WI38 (cell line): ENCODE measurements at regions not wholly inside any gene's neighbourhood (a gene's known extent, or its start where the extent isn't known, plus 50 kb on each side); places are given as distances from the start of the nearest gene placed in this dataset.

ENCODE experiments used
- H3K4me3 ChIP-seq: 2 replicates; pipeline ENCODE4 v1.5.1; 2011; ENCODE audit warnings: low read depth, mild to moderate bottlenecking, control low read depth, low read length
- CTCF ChIP-seq: IDR thresholded peaks from 2 replicates; pipeline ENCODE4 v1.5.1; 2012; ENCODE audit warnings: low read depth, mild to moderate bottlenecking, control low read depth, low read length

DNA sequence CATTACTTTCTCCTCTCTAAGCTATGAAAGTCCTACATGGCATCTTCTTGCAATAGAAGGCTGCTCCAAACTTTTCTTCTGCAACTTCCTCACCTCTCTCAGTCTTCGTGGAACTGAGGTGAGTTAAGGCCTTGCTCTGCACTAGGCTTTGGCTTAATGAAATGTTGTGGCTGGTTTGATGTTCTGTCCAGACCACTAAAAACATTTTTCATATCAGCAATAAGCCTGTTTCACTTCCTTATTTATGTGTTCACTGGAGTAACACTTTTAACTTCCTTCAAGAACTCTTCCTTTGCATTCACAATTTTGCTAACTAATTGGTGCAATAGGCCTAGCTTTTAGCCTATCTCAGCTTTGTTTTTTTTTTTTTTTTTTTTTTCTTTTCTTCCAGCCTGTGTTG is 335.3 kb upstream of the NECTIN3 start:
- TF ChIP-seq CTCF = no peak
- H3K4me3 ChIP-seq = no peak overlapping the region

DNA sequence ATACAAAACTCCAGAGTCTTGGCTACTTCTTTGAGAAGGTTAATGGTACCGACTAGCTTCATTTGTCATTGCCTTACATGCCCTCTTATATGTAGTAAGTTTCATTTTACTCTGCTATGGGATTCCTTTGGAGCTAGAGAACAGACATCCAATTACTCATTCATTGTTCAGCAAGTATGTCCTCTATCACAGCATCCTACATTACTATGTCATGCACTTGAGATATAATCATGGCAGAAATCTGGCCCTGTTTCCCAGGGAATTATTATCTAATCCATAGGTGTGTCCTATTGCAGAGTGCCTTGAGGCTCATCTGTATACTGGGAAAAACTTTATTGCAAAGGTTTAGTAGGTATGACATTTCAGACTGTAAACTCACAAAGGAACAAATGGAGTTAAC is 333.1 kb upstream of the NECTIN3 start:
- no peak overlapping the region for H3K4me3 ChIP-seq
- no peak for TF ChIP-seq CTCF

DNA sequence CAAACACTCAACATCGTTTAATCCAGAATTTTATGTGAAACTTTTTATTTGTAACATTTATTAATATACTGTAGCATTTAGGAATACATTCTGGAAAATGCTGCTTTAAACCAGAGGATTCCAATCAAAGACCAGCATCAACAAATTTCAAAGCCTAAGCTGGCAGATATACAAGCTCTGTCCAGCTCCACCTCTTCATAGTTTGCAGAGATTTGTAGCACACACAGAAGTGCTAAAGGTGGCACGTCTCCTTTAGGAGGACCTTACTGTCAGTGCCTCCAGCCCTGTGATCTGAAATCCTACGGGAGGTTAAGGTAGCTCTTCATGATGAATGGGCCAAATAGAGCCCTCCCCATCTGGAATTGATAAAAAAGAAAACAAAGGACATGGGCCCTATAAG is 329.7 kb upstream of the NECTIN3 start:
- no peak for TF ChIP-seq CTCF
- H3K4me3 ChIP-seq = no peak overlapping the region

- no peak for TF ChIP-seq CTCF
- no peak overlapping the region for H3K4me3 ChIP-seq
These were observed 328.4 kb upstream of the NECTIN3 start for GRCh38 chr3:110743202-110743601.

GRCh38 chr3:110743984-110744383 is 327.6 kb upstream of the NECTIN3 start:
- no peak overlapping the region for H3K4me3 ChIP-seq
- TF ChIP-seq CTCF = no peak

GRCh38 chr3:110744723-110745122 is 326.9 kb upstream of the NECTIN3 start:
- no peak for TF ChIP-seq CTCF
- no peak overlapping the region for H3K4me3 ChIP-seq

GRCh38 chr3:110749006-110749405 is 322.6 kb upstream of the NECTIN3 start:
- H3K4me3 ChIP-seq = no peak overlapping the region
- no peak for TF ChIP-seq CTCF

DNA sequence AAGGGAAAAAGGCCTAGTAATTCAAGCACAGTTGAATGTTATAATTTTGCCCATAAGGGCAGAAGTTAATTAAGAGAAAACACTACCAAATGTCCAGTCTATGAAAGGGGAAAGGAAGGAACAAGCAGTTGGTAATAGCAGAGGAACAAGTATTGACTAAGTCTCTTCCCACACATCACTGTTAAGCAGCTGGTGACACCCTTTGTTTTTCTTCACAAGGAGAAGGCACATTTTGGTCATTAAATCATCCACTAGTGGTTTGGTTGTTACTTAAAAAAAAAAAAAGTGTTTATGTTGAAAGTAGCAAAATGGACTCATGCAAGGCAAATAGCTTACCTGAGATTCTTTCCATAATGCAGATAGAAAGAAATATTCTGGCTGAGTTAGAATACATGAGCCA is 321.4 kb upstream of the NECTIN3 start:
- H3K4me3 ChIP-seq = no peak overlapping the region

More for the DNA sequence above, 321.4 kb upstream of the NECTIN3 start:
- TF ChIP-seq CTCF = no peak
